Skeletal muscle tissue (tissue), 3 donors: ENCODE measurements at regions not wholly inside any gene's neighbourhood (a gene's known extent, or its start where the extent isn't known, plus 50 kb on each side); places are given as distances from the start of the nearest gene placed in this dataset.
"Not testable (repeated sequence)": the region's sequence is repeated elsewhere in the genome, so short reads cannot be mapped to it uniquely, and the experiment has no call there.

ENCODE experiments used
- H3K27ac ChIP-seq: one replicate; pipeline ENCODE4 v1.7.0; 2013; ENCODE audit warnings: mild to moderate bottlenecking, low read depth, low read length, inconsistent platforms
- H3K27me3 ChIP-seq, 3 donors: one replicate each; pipeline ENCODE4 v1.7.0; 2013; ENCODE audit warnings: low read length in 3 of 3; ENCODE audit not compliant: control insufficient read depth in 3 of 3, insufficient read depth in 3 of 3
- H3K36me3 ChIP-seq, 3 donors: one replicate each; pipeline ENCODE4 v1.7.0; 2013; ENCODE audit warnings: low read length in 3 of 3; ENCODE audit not compliant: control insufficient read depth in 3 of 3, insufficient read depth in 3 of 3
- H3K4me1 ChIP-seq, 3 donors: one replicate each; pipeline ENCODE4 v1.7.0; 2013; ENCODE audit warnings: low read length in 3 of 3, mild to moderate bottlenecking in 3 of 3; ENCODE audit not compliant: control insufficient read depth in 3 of 3, insufficient read depth in 3 of 3
- H3K4me3 ChIP-seq, 3 donors: one replicate each; pipeline ENCODE4 v1.7.0; 2013; ENCODE audit warnings: low read length in 3 of 3
- H3K9ac ChIP-seq, 3 donors: one replicate each; pipeline ENCODE4 v1.7.0; 2013; ENCODE audit warnings: low read length in 3 of 3, mild to moderate bottlenecking in 3 of 3, moderate library complexity in 2 of 3, low read depth in 1 of 3
- H3K9me3 ChIP-seq, 3 donors: one replicate each; pipeline ENCODE4 v1.7.0; 2013; ENCODE audit warnings: low read length in 3 of 3; ENCODE audit not compliant: control insufficient read depth in 3 of 3
- donor health status: Osteomylitis.

DNA sequence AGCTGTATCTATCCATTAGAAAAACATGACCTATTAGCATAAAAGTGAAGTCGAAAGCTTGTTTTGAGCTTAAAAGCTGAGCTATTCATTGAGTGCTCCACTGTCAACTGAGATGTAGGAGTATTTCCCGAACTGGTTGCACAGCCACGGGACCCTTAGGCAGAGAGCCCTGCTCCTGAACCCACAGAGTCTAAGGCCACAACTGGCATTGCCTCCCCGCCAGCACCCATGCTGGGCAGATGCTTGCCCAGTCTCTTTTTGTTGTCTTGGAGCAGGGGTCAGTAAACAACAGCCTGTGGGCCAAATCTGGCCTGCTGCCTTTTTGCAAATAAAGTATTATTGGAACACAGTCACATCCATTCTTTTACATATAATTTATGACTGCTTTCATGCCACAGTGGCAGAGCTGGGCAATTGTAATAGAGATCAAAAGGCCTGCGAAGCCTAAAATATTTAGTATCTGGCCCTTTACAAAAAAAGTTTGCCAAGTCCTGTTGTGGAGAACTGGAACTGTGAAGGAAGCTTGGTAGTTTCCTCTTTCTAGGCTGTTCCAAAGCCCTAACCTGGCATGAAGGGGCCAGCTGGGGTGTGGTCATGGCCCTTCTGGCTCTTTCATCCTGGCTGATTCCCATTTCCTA lies 58.4 kb upstream of the WAPL start:
- Histone ChIP-seq H3K27ac (no peak overlapping the region), H3K4me3 (no peak overlapping the region), H3K36me3 (no peaks in the 10 kb centered on the region), H3K9me3 (no peaks in the 10 kb centered on the region), H3K27me3 (no peaks in the 10 kb centered on the region), H3K9ac (no peak overlapping the region), H3K4me1 (peaks cover 2 to 6% (median 3%) of the 10 kb centered on the region in 3 donors)

DNA sequence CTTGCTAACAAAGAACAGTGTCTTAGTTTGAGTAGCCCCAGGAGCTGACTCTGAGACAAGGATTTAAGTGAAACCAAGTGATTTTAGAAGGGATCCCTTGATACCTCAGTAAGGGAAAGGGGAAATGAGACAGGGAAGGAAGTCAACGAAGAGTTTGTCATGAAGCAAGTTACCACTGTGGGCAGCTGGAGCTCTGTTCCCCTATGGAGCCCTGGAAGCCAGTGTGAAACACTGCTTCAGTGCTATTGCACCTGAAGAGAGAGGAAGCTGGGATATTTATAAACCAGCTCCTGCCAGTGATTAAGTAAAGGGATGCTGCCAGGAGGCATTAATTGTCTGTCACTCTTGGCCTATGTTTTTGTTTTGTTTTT lies 58.9 kb upstream of the WAPL start:
- Histone ChIP-seq H3K9me3 (no peaks in the 10 kb centered on the region), H3K4me3 (no peak overlapping the region), H3K4me1 (peaks cover 3 to 11% (median 5%) of the 10 kb centered on the region in 3 donors), H3K9ac (no peak overlapping the region), H3K36me3 (no peaks in the 10 kb centered on the region), H3K27me3 (no peaks in the 10 kb centered on the region), H3K27ac (no peak overlapping the region)

DNA sequence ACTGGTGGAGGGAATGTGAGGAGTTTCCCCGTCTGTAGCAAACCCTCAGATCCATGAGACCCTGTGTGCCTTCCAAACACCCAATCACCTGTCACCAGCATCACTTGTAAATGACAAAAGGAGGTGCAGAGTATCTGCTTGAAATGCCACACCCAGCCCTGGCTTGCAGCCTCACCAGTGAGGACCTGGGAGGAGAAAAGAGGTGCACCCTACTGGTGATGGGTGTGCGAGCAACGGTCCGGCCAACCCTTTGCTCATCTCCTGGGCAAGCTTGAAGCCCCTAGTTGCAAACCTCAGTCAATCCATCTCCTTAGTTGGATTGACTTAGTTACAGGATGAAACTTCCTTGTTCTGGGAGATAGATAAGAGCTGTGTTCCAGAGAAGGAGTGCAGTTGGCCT lies 62.4 kb upstream of the WAPL start:
- no peak overlapping the region for H3K27ac ChIP-seq
- no peaks in the 10 kb centered on the region for H3K9me3 ChIP-seq
- no peaks in the 10 kb centered on the region for H3K36me3 ChIP-seq
- H3K9ac ChIP-seq, result no peak overlapping the region
- H3K4me3 ChIP-seq, result no peak overlapping the region
- H3K27me3 ChIP-seq, result no peaks in the 10 kb centered on the region
- H3K4me1 ChIP-seq, result peaks cover 3 to 14% (median 7%) of the 10 kb centered on the region in 3 donors

DNA sequence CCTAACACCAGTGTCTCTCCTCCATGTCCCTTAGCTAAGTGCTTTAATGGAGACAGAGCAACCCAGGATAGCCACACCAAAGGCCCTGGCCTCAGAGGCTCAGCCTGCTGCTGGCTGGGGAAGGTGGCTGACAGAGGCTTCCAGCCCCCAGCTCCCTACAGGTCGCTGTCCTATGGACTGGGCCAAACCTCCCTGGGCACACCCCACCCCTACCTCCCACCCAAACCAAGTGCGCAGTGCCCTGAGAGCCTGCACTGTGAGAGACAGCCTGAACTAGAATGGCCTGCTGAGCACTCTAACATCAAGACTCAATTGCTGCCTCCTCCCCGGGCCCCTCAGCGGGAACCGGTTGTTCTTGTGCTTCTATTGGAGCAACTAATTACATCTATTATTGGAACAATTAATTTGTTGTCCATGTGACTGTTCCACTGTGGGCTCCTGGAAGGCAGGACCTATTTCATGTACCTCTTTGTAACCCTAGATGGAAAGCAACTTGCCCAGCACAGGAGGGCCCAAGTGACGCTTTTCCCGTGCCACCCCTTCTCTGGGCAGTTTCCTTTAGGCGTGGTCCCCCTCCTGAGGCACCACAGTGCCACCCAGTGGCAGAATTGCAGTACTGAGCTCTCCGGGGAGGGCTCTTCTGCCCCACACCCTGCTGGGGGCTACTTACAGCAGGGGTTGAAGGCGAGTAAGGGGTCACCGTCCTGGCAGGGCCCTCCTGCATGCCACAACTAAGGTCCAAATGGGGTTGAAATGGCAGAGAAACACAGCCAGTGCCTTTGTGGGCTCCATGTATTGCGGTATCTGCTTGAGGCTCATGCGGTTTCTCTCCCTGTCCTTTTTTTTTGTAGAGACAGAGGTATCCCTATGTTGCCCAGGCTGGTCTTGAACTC lies 63.7 kb upstream of the WAPL start:
- Histone ChIP-seq H3K9me3 (no peaks in the 10 kb centered on the region), H3K4me1 (peaks cover 3 to 14% (median 7%) of the 10 kb centered on the region in 3 donors), H3K9ac (peak overlapping the region in 2 of 3 donors; percentile 32 to 54), H3K27ac (no peak overlapping the region), H3K4me3 (peak overlapping the region in 2 of 3 donors; percentile 31 to 46), H3K27me3 (no peaks in the 10 kb centered on the region), H3K36me3 (no peaks in the 10 kb centered on the region)

DNA sequence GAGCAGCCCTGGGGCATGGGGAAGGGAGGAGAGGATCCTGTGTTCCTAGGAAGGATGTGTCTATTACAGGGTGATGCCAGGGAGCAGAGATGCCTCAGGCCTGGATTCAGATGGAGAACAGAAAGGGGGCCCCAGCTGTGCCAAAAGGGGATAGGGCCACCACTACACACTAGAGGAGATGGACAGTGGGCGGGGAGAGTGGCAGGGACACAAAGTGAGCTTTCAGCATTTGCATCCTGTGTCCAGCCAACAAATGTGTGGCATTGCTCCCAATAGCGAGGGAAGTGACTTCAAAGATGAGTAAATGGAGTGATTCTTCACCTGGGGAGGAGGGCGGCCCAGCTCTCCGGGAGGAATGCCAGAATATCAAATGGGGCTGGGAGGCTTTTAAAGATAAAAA lies 64.9 kb upstream of the WAPL start:
- no peak overlapping the region for H3K9ac ChIP-seq
- no peaks in the 10 kb centered on the region for H3K27me3 ChIP-seq
- no peak overlapping the region for H3K4me3 ChIP-seq
- H3K27ac ChIP-seq, result no peak overlapping the region
- no peaks in the 10 kb centered on the region for H3K36me3 ChIP-seq
- H3K9me3 ChIP-seq, result no peaks in the 10 kb centered on the region
- H3K4me1 ChIP-seq, result peaks cover 0 to 10% (median 5%) of the 10 kb centered on the region in 3 donors

DNA sequence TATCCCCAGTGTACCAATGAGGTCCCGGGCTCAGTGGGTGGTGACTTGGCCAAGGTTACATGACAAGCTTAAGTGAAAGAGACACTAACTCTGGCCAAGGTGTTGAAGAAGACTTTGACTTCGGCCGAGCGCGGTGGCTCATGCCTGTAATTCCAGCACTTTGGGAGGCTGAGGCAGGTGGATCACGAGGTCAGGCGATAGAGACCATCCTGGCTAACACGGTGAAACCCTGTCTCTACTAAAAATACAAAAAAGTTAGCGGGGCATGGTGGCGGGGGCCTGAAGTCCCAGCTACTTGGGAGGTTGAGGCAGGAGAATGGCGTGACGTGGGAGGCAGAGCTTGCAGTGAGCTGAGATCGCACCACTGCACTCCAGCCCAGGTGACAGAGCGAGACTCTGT lies 65.6 kb upstream of the OPN4 start:
- H3K9me3 ChIP-seq, H3K36me3 ChIP-seq, H3K4me1 ChIP-seq, H3K4me3 ChIP-seq, H3K27ac ChIP-seq, H3K9ac ChIP-seq, H3K27me3 ChIP-seq: not testable (repeated sequence)

DNA sequence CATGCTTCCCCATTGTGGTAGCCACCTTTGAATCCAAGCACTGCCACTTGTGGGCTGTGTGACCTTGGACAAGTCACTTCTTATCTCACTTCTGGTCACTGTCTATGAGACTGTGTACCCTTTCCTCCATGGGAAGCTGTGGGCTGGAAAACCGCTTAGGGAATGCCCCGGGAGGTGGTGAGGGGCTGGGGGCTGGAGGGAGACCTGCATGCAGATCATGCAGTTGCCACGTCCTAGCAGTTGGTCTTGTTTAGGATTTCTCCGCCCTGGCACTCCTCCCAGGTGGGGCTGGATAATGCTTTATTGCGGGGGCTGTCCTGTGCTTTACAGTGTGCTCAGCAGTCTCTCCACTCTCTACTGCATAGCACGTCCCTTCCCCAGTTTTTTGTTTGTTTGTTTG lies 62.9 kb upstream of the OPN4 start:
- Histone ChIP-seq H3K4me1 (no peaks in the 10 kb centered on the region), H3K27ac (no peak overlapping the region), H3K9ac (no peak overlapping the region), H3K9me3 (no peaks in the 10 kb centered on the region), H3K4me3 (no peak overlapping the region), H3K36me3 (no peaks in the 10 kb centered on the region), H3K27me3 (no peaks in the 10 kb centered on the region)

DNA sequence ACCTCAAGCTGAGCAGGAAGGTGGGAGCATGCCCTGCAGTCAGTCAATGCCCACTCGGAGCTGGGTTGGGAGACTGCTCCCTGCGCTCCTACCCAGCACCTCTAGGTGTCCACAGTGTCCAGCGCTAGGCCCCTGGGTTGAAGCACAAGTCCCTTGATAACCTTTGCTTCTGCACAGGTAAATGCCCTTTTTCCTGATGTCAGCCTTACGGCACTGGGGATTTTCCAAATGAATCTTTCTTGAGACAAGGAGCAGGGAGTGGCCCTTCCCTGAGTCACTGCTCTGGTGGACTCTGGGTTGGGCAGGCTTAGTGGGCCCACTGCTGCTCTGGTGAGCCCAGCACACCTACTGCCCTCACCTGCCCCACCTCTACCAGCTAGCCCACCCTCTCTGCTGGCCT lies 61.9 kb upstream of the OPN4 start:
- Histone ChIP-seq H3K9me3 (no peaks in the 10 kb centered on the region), H3K36me3 (no peaks in the 10 kb centered on the region), H3K27ac (no peak overlapping the region), H3K4me1 (no peaks in the 10 kb centered on the region), H3K4me3 (no peak overlapping the region), H3K9ac (no peak overlapping the region), H3K27me3 (no peaks in the 10 kb centered on the region)

DNA sequence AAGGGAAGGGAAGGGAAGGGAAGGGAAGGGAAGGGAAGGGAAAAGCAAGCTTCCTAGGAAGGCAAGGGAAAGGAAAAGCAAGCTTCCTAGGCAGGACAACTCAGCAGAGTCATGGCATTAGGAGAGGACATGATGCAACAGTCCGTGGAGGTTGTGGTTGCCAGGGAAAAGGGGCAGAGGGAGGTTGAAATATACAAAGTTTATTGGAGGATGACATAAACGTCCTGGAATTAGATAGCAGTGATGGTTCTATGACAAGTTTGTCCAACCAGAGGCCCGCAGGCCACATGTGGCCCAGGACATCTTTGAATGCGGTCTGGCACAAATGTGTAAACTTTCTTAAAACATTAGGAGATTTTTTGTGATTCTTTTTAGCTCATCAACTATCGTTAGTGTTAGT lies 59.8 kb upstream of the OPN4 start:
- H3K4me1 ChIP-seq, result no peaks in the 10 kb centered on the region
- H3K36me3 ChIP-seq, result no peaks in the 10 kb centered on the region
- no peaks in the 10 kb centered on the region for H3K9me3 ChIP-seq
- H3K9ac ChIP-seq, result no peak overlapping the region
- no peak overlapping the region for H3K27ac ChIP-seq
- H3K27me3 ChIP-seq, result no peaks in the 10 kb centered on the region
- H3K4me3 ChIP-seq, result no peak overlapping the region

DNA sequence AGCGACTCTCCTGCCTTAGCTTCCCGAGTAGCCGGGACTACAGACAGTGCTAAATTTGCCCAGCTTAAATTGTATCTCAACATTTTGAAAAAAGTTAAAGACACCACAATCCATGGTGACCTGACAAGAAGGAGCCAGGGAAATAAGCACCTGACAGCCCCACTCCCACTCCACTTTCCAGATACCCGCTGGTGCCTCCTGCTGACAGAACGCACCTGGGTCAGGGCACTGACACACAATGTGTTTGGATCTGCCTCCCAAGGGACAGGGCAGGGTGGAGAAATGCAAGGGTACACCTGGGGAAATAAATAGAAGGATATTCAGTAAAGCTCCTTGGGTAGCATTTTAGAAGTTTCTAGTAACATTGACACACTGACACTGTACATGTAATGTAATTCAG lies 58.9 kb upstream of the OPN4 start:
- H3K9me3 ChIP-seq, result no peaks in the 10 kb centered on the region
- no peaks in the 10 kb centered on the region for H3K36me3 ChIP-seq
- H3K4me1 ChIP-seq, result no peaks in the 10 kb centered on the region
- H3K4me3 ChIP-seq, result no peak overlapping the region
- H3K9ac ChIP-seq, result no peak overlapping the region
- H3K27me3 ChIP-seq, result no peaks in the 10 kb centered on the region
- H3K27ac ChIP-seq, result no peak overlapping the region
